SK-N-SH (cell line): ENCODE measurements at regions not wholly inside any gene's neighbourhood (a gene's known extent, or its start where the extent isn't known, plus 50 kb on each side); places are given as distances from the start of the nearest gene placed in this dataset.

ENCODE experiments used
- CTCF ChIA-PET: fragments of 300-600, 350-600 bp; formaldehyde crosslinking; extraction: SDS; loops from one replicate; lab custom pipeline; 2021; lab: Yijun Ruan, JAX
- POLR2A ChIA-PET: fragments of 350-600 bp; sonication (Branson Sonifier 250); formaldehyde crosslinking; extraction: SDS; loops from one replicate; lab custom pipeline; 2020; ENCODE audit warnings: antibody characterized with exemption, inconsistent platforms; lab: Yijun Ruan, JAX
- DNase-seq: peaks from one replicate; pipeline ENCODE4 v3.0.0; 2012
- H2AFZ ChIP-seq: fragments of 200-600 bp; sonication (generic); 2 replicates; pipeline ENCODE4 v1.8.1; 2016; ENCODE audit warnings: antibody characterized with exemption, mild to moderate bottlenecking, low read depth
- H3F3A ChIP-seq: fragments of 200-600 bp; sonication (generic); replicated peaks from 2 replicates; pipeline ENCODE3; 2016; ENCODE audit warnings: antibody characterized with exemption, mild to moderate bottlenecking; ENCODE audit not compliant: insufficient read depth
- H3K27ac ChIP-seq, 2 experiments: fragments of 200-500 bp in 1 of 2; fragments of 200-600 bp in 1 of 2; sonication (Bioruptor generic) in 1 of 2; sonication (generic), shearing (Covaris generic) in 1 of 2; 2 replicates each; pipeline versions ENCODE4 v1.5.1 to v1.6.1; 2014 to 2016; ENCODE audit warnings: low read depth in 2 of 2, inconsistent platforms in 1 of 2, low read length in 1 of 2, mild to moderate bottlenecking in 1 of 2, mixed read lengths in 1 of 2
- H3K27me3 ChIP-seq: fragments of 200-600 bp; sonication (generic), shearing (Covaris generic); 2 replicates; pipeline ENCODE4 v1.6.1; 2016; ENCODE audit warnings: mixed run types; ENCODE audit not compliant: insufficient read depth
- H3K36me3 ChIP-seq, 2 experiments: fragments of 200-500 bp in 1 of 2; fragments of 200-600 bp in 1 of 2; sonication (Bioruptor generic) in 1 of 2; sonication (generic) in 1 of 2; replicated peaks in 1 of 2; 2 replicates each; pipeline versions ENCODE3 to v1.5.1; 2014 to 2016; ENCODE audit warnings: low read length in 1 of 2, mild to moderate bottlenecking in 1 of 2; ENCODE audit not compliant: insufficient read depth in 2 of 2, control insufficient read depth in 1 of 2
- H3K4me1 ChIP-seq, 2 experiments: fragments of 200-500 bp in 1 of 2; fragments of 200-600 bp in 1 of 2; sonication (Bioruptor generic) in 1 of 2; sonication (generic), shearing (Covaris generic) in 1 of 2; 2 replicates each; pipeline versions ENCODE4 v1.5.1 to v1.6.1; 2014 to 2016; ENCODE audit warnings: low read depth in 1 of 2, low read length in 1 of 2, mixed run types in 1 of 2; ENCODE audit not compliant: insufficient read depth in 2 of 2, control insufficient read depth in 1 of 2
- H3K4me2 ChIP-seq: fragments of 200-600 bp; sonication (generic), shearing (Covaris generic); 2 replicates; pipeline ENCODE4 v1.6.1; 2017; ENCODE audit warnings: mixed run types
- H3K4me3 ChIP-seq, 2 experiments: fragments of 200-500 bp in 1 of 2; fragments of 200-600 bp in 1 of 2; sonication (Bioruptor generic) in 1 of 2; sonication (generic), shearing (Covaris generic) in 1 of 2; 2 replicates each; pipeline versions ENCODE4 v1.5.1 to v1.8.1; 2014 to 2016; ENCODE audit warnings: low read depth in 2 of 2, inconsistent platforms in 1 of 2, low read length in 1 of 2, mild to moderate bottlenecking in 1 of 2, mixed read lengths in 1 of 2, moderate library complexity in 1 of 2
- H3K79me2 ChIP-seq: fragments of 200-600 bp; sonication (generic); 2 replicates; pipeline ENCODE4 v1.8.1; 2017; ENCODE audit warnings: mild to moderate bottlenecking; ENCODE audit not compliant: insufficient read depth
- H3K9ac ChIP-seq: fragments of 200-600 bp; sonication (generic); 2 replicates; pipeline ENCODE4 v1.6.1; 2017; ENCODE audit warnings: mixed run types
- H3K9me2 ChIP-seq: fragments of 200-600 bp; sonication (generic); 2 replicates; pipeline ENCODE4 v1.6.1; 2017; ENCODE audit warnings: mixed run types
- H3K9me3 ChIP-seq: fragments of 200-600 bp; sonication (generic); 2 replicates; pipeline ENCODE4 v1.6.1; 2017; ENCODE audit warnings: mixed run types, mild to moderate bottlenecking, moderate library complexity
- H4K20me1 ChIP-seq: fragments of 200-600 bp; sonication (generic); 2 replicates; pipeline ENCODE4 v1.6.1; 2017; ENCODE audit warnings: mild to moderate bottlenecking, mixed run types; ENCODE audit not compliant: insufficient read depth
- ELF1 ChIP-seq: IDR thresholded peaks from 2 replicates; pipeline ENCODE4 v1.4.0; 2012
- GATA2 ChIP-seq: sonication (generic); formaldehyde crosslinking; IDR thresholded peaks from 2 replicates; pipeline ENCODE4 v1.5.0; 2020; ENCODE audit warnings: mild to moderate bottlenecking, missing genetic modification reagents
- JUND ChIP-seq: IDR thresholded peaks from 2 replicates; pipeline ENCODE4 v1.4.0; 2012
- NFIC ChIP-seq: IDR thresholded peaks from 2 replicates; pipeline ENCODE4 v1.4.0; 2012; ENCODE audit warnings: borderline replicate concordance
- NRF1 ChIP-seq: IDR thresholded peaks from 2 replicates; pipeline ENCODE4 v1.6.1; 2012; ENCODE audit warnings: low read depth, mild to moderate bottlenecking, low read length
- RAD21 ChIP-seq: IDR thresholded peaks from 2 replicates; pipeline ENCODE4 v1.6.1; 2012; ENCODE audit warnings: mild to moderate bottlenecking, low read length
- RCOR1 ChIP-seq: fragments of 150-350 bp; IDR thresholded peaks from 2 replicates; pipeline ENCODE4 v1.6.1; 2017; ENCODE audit warnings: antibody characterized with exemption, low read length
- RFX5 ChIP-seq: IDR thresholded peaks from 2 replicates; pipeline ENCODE4 v1.6.1; 2012; ENCODE audit warnings: mild to moderate bottlenecking, improper control_type of control experiment, low read length
- RXRA ChIP-seq: IDR thresholded peaks from 2 replicates; pipeline ENCODE4 v1.4.0; 2012; ENCODE audit warnings: low read depth, mild to moderate bottlenecking, borderline replicate concordance
- SMC3 ChIP-seq: IDR thresholded peaks from 2 replicates; pipeline ENCODE4 v1.6.1; 2012; ENCODE audit warnings: low read depth, low read length, improper control_type of control experiment
- TCF12 ChIP-seq: IDR thresholded peaks from 2 replicates; pipeline ENCODE4 v1.4.0; 2012
- WGBS: methylation state at CpG from one replicate; pipeline ENCODE4 v1.1.6; 2017; ENCODE audit warnings: low lambda C conversion rate; 5-methylcytosine and 5-hydroxymethylcytosine counted together
- TF ChIP-seq, protein P1 (sequence below): fragments of 150-350 bp; IDR thresholded peaks from 2 replicates; pipeline ENCODE4 v1.6.1; 2016; ENCODE audit warnings: mild to moderate bottlenecking, low read depth, low read length
- TF ChIP-seq, protein P2 (sequence below): IDR thresholded peaks from 2 replicates; pipeline ENCODE4 v1.4.0; 2012; ENCODE audit warnings: low read depth
- TF ChIP-seq, protein P3 (sequence below): IDR thresholded peaks from 2 replicates; pipeline ENCODE4; 2012

GRCh38 chr6:141491684-141492083, 641.0 kb upstream of the GJE1 start (continued):
- no peak for TF ChIP-seq NFIC
- no peak for TF ChIP-seq RFX5

GRCh38 chr6:141490982-141491381, 641.7 kb upstream of the GJE1 start:
- Histone ChIP-seq H3K9me3 (no peaks in the 10 kb centered on the region), H3F3A (peaks cover 6% of the 10 kb centered on the region), H3K9ac (no peak overlapping the region), H3K9me2 (no peaks in the 10 kb centered on the region), H3K4me3 (no peak overlapping the region), H3K4me2 (no peak overlapping the region), H3K4me1 (no peaks in the 10 kb centered on the region; a peak in 1 of 4 replicates), H3K79me2 (no peaks in the 10 kb centered on the region), H3K27ac (no peak overlapping the region), H3K36me3 (peaks cover 0 to under 1% of the 10 kb centered on the region in 2 experiments), H3K27me3 (no peaks in the 10 kb centered on the region), H4K20me1 (no peaks in the 10 kb centered on the region), H2AFZ (peak overlapping the region; percentile 38; the same call in 1 of the 2 replicates)
- TF ChIP-seq NFIC (no peak), RXRA (no peak), RAD21 (no peak), SMC3 (no peak), JUND (no peak), GATA2 (no peak), RCOR1 (no peak), TCF12 (no peak), ELF1 (no peak)
- TF ChIP-seq, protein P1, sequence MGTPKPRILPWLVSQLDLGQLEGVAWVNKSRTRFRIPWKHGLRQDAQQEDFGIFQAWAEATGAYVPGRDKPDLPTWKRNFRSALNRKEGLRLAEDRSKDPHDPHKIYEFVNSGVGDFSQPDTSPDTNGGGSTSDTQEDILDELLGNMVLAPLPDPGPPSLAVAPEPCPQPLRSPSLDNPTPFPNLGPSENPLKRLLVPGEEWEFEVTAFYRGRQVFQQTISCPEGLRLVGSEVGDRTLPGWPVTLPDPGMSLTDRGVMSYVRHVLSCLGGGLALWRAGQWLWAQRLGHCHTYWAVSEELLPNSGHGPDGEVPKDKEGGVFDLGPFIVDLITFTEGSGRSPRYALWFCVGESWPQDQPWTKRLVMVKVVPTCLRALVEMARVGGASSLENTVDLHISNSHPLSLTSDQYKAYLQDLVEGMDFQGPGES = no peak
- TF ChIP-seq, protein P2, sequence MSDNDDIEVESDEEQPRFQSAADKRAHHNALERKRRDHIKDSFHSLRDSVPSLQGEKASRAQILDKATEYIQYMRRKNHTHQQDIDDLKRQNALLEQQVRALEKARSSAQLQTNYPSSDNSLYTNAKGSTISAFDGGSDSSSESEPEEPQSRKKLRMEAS = no peak
- DNase-seq = no peak
- ChIA-PET POLR2A (no interaction called here), CTCF (no interaction called here)
- 76% methylated on average over 3 of the region's 3 CpGs for WGBS

DNA sequence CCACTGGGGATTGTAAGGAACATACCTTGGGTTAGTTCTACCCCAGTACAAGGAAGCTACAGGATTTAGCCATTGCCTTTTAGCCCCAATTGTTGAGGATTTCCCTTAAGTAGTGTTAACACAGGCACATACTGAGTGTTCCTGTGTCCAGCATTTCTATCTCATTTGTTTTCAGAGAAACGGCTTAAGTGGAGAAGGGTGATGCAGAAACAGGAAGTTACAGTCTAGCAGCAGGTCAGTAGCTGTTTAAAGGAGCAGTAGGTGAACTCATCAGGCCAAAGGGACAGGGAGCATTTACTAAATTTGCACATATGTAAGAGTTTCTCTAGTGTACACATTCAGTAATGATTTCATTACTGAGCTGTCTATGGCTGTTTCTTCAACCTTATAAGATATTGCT, 644.2 kb upstream of the GJE1 start:
- CTCF ChIA-PET = interaction anchor here (1.1 to 1.3 kb wide), 2 partner anchors 12 to 74 kb away, joined by 3 to 5 read pairs; no protein-coding TSS in a partner anchor

More for the DNA sequence above, 644.2 kb upstream of the GJE1 start:
- POLR2A ChIA-PET = no interaction called here
- H3K9me2 ChIP-seq = no peaks in the 10 kb centered on the region
- H3F3A ChIP-seq = peaks cover 15% of the 10 kb centered on the region
- DNase-seq = no peak
- peaks cover 0 to 5% of the 10 kb centered on the region in 2 experiments for H3K36me3 ChIP-seq
- no peak overlapping the region for H3K4me2 ChIP-seq
- no peak overlapping the region for H3K4me3 ChIP-seq
- no peak for TF ChIP-seq NRF1
- TF ChIP-seq, protein P3, sequence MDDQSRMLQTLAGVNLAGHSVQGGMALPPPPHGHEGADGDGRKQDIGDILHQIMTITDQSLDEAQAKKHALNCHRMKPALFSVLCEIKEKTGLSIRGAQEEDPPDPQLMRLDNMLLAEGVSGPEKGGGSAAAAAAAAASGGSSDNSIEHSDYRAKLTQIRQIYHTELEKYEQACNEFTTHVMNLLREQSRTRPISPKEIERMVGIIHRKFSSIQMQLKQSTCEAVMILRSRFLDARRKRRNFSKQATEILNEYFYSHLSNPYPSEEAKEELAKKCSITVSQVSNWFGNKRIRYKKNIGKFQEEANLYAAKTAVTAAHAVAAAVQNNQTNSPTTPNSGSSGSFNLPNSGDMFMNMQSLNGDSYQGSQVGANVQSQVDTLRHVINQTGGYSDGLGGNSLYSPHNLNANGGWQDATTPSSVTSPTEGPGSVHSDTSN = no peak
- WGBS = 0% methylated on average over 1 of the region's 1 CpG
- H2AFZ ChIP-seq = peak overlapping the region; percentile 12; the same call in 1 of the 2 replicates
- H4K20me1 ChIP-seq = no peaks in the 10 kb centered on the region
- H3K27ac ChIP-seq = peak overlapping the region in 1 of 2 experiments; percentile 34; a peak in 3 of 4 replicates
- H3K27me3 ChIP-seq = no peaks in the 10 kb centered on the region
- H3K4me1 ChIP-seq = no peaks in the 10 kb centered on the region; a peak in 1 of 4 replicates
- no peaks in the 10 kb centered on the region for H3K9me3 ChIP-seq
- H3K9ac ChIP-seq = peak overlapping the region; percentile 25; the same call in 1 of the 2 replicates
- H3K79me2 ChIP-seq = no peaks in the 10 kb centered on the region
